ENCODE measurements at regions not wholly inside any gene's neighbourhood (a gene's known extent, or its start where the extent isn't known, plus 50 kb on each side); places are given as distances from the start of the nearest gene placed in this dataset.

- TF ChIP-seq, protein P1, sequence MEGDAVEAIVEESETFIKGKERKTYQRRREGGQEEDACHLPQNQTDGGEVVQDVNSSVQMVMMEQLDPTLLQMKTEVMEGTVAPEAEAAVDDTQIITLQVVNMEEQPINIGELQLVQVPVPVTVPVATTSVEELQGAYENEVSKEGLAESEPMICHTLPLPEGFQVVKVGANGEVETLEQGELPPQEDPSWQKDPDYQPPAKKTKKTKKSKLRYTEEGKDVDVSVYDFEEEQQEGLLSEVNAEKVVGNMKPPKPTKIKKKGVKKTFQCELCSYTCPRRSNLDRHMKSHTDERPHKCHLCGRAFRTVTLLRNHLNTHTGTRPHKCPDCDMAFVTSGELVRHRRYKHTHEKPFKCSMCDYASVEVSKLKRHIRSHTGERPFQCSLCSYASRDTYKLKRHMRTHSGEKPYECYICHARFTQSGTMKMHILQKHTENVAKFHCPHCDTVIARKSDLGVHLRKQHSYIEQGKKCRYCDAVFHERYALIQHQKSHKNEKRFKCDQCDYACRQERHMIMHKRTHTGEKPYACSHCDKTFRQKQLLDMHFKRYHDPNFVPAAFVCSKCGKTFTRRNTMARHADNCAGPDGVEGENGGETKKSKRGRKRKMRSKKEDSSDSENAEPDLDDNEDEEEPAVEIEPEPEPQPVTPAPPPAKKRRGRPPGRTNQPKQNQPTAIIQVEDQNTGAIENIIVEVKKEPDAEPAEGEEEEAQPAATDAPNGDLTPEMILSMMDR (IDR thresholded peaks at IDR 0.05; ENCODE audit: borderline replicate concordance, extremely low read depth, low read length, poor library complexity, severe bottlenecking) = no peak
- TF ChIP-seq EZH2 (IDR thresholded peaks at IDR 0.05; ENCODE audit: borderline replicate concordance, low read depth, low read length, severe bottlenecking) = no peak
Measured at GRCh38 chr18:77635451-77635850, 385.8 kb downstream of the GALR1 start.

Measured in DND-41 (cell line).